Embryonic facial prominence (tissue), 1 donor: ENCODE measurements at regions not wholly inside any gene's neighbourhood (a gene's known extent, or its start where the extent isn't known, plus 50 kb on each side); places are given as distances from the start of the nearest gene placed in this dataset.
"Not testable (repeated sequence)": the region's sequence is repeated elsewhere in the genome, so short reads cannot be mapped to it uniquely, and the experiment has no call there.

Experiments used
- DNase-seq: peaks from one replicate; pipeline ENCODE4 v3.0.0-alpha.2; 2016; ENCODE audit errors: extremely low spot score

DNA sequence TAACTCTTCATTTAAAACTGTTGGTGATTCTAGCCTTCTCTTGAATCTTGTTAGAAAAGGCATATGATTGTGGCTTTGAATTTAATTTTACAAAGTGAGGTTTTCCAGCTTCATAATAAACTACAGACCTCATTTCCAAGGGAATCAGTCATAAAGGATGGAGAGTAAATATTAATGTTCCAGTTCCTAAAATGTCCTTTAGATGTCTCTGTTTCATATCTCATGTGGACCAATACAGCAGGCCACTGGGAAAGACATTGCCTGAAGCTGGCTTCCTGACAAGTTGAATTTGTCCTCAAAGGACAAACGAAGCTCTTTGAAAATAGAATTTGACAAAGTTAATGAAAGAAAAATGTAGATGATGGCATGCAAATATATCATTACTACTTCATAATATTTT is 125.4 kb downstream of the ZNF330 start:
- no peak for DNase-seq

DNA sequence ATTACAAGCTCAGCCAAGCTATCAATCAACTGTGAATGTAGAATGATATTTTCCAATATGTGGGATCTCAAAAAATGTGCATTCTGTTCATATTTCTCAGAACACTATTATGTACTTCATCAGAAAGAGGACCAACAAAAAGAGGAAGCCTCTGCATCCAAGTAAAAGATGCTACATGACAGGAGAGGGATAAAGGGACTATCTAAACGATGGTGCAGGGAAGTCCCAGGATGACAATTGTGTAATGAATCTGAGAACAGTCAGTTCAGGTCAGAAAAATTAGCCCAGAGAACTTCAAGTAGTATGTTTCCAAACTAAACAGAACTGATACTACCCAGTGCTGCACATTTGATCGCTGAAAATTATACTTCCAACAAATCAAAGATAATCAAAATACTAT is 127.0 kb downstream of the ZNF330 start:
- DNase-seq = no peak

DNA sequence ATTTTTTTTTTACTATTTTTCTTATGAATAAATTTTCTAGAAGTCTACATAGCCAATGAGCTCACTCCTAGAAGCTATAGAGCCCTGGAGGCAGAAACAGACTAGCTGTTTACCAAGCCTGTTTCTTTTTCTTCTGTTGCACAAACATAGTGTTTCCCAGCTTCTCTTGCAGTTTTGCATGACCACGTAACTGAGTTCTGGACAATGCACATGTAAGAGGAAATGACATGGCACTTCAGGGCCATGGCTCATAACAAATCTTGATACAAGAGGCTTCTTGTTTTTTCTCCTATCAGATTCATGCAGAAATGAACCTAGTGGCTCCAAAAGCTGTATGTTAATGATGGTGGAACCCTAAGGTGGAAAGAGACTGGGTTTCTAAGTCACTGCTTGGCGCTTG is 127.4 kb downstream of the ZNF330 start:
- DNase-seq = no peak

DNA sequence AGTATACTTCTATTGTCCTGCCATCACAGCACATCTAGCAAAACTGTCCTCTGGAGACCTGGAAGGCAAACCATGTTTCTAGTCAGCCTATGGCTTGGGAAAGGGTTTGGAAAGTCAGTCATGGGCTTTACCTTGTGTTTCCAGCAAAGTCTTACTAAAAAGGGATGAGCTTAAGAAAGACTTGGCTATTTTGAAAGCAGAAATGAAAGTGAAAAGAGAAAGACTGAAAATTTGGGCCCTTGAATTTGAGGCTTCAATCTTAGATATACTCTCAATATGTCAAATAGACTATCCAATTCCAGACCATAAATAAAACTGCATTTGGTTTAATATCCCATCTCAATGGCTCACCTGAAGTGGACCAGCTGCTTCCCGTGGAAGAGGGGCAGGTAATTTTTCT is 127.9 kb downstream of the ZNF330 start:
- no peak for DNase-seq

DNA sequence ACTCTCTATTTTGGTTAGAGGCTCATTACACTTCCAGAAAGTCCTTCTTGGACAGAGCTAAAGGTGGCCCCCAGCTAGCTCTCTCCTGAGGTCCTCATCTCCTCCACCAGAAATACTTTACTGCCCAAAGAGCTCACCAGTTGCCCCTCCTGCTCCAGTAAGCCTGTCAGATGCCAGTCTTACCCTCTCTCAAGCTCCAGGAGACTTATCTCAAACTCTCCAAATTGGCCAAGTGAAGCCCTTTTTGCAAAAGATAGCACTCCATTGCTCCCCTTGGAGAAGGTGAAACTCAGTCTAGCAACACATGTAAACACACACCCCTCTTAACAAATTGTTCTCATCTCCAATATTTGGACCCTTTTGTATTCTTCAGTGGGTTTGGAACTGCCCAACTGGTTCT is 128.5 kb downstream of the ZNF330 start:
- DNase-seq = no peak

DNA sequence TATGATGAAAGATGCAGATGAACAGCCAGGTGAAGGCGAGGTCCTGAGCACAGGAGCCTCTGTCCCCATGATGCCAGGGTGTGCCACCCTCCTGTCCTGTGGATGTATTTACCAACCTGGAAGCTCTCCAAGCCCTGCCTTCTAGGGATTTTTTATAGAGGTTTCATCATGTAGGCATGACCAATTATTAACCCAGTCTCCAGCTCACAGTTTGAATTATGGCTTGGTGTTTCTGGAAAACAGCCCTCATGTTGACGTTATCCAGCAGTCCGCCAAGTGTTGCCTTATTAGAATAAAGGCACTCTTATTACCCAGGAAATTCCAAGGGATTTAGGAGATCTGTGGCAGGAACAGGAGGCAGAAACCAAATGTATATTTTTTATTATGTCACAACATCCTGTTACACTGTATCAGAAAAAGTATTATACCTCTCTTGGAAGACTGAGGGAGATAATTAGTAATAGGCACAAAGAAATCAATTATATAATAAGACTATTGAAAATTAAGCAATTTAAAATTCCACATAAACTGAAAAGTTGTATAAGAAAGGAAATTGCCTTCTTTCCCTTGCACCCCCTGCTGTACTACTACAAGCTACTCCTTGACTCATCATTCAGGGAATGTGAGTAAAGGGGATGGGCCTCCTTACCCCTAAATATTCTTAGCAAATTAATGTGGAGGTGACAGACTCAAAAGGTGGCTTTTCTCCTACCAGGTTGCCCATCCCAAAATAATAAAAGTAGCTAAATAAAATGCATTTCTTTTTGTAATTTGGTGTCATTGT is 129.6 kb downstream of the ZNF330 start:
- DNase-seq = no peak

DNA sequence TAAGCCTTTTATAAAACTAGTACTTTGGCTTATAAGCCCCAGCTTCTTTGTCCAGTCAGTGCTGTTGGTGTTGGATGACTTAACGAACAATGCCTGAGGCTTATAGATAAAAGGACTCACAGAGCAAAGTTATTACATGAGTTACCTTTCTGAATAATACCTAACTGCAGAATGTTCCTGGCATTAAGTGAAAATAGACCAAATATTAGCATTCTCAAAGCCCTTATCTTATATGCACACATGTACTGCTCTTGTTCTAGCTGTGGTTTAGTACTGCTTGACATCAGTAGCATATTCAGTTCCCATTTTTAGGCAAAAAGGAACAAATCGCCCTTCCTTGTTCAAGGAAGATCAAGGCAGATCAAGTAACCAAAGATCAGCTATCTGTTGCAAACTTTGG is 131.6 kb downstream of the ZNF330 start:
- no peak for DNase-seq

DNA sequence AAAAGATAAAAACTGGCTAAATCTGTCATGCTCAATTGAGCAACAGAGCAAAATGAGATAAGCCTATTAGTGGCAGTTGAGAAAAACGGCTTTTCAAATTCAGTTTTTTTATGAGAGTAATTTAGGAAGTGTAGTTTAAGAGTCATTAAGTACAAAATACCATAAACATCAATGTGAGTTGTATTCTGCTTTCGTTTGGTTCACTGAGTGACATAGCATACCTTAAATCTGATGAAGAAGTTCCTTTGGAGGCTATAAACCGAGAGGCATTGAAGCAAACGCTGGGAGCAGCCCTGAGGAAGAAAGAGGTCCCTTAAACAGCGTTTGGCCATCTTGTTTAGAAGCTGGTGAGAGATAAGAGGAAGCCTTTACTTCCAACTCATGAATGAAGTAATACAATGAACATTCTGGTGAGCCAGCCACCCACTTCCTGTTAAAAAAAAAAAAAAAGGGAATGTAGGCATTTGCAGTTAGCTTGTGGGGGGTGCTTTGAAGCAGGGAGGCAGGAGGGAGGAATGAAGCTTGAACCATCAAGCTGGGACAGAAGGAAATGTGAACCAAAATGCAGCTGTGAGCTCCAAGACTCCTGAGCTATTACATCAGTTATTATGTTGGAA is 132.3 kb downstream of the ZNF330 start:
- DNase-seq = no peak

DNA sequence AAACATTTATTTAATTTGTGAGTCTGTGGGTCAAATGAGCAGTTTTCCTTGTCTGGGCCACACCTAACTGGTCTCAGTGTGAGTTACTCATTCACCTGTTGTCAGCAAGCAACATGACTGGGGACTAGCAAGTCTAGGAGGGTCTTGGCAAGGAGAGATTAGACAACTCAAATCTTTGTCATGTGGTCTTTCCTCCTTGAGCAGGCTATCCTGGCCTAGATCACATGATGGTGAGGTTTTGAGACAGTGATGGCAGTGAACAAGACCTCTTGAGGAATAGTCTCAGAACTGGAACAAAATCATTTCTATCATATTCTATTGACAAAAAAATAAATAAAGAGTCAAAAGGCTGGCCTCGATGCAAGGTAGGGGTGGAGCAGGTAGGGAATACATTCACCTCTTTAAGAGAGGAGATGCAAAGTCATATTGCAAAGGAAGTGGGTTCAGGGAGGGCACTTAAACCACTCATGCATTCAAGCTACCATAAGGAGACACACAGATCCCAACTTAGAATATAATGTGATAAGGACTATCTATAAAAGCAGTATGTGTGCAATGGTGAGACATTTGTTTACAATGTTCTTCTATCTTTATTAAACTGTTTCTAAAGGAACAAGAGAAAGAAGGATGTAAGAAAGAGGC is 135.7 kb downstream of the ZNF330 start:
- DNase-seq = no peak

DNA sequence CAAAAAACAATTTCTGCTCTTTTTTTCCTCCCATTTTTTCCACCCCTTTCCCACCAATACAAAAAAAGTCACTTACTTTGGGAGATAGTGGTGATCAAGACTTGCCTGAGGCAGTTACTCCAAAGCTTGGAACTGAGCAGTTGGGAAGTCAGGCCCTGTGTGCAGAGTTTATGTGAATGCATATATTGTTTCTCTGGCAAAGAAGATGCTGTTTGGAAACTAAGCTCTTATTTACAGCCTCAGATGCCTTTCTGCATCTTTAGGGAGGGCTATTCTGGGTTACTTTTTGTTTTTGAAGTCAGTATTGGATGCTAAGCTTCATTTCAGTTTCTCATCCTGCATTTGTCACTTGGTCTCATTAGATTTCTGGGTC is 136.3 kb downstream of the ZNF330 start:
- no peak for DNase-seq

DNA sequence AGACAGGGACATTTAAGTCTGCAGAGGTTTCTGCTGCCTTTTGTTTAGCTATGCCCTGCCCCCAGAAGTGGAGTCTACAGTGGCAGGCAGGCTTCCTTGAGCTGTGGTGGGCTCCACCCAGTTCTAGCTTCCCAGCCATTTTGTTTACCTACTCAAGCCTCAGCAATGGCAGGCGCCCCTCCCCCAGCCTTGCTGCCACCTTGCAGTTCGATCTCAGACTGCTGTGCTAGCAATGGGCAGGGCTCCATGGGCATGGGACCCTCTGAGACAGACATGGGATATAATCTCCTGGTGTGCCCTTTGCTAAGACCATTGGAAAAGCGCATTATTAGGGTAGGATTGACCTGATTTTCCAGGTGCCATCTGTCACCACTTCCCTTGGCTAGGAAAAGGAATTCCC is 147.5 kb downstream of the ZNF330 start:
- not testable (repeated sequence) for DNase-seq

DNA sequence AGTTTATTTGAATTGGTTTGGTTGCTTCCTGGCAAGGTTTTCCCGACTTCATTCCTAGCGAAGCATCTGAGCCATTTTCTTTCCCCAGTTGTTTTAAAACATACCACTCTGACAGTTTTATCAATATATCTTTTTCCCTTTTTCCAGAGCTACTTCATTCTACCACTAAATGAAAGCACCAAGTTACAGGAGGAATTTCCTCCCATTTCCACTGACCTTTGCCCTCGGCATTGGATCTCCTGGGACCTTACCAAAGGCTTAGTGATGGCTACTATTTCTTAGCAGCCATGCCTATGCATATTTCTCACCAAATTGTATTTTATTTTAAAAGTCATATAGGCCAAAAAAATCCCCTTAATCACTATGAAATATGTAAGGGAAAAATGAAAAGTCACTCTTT is 150.5 kb downstream of the ZNF330 start:
- no peak for DNase-seq

DNA sequence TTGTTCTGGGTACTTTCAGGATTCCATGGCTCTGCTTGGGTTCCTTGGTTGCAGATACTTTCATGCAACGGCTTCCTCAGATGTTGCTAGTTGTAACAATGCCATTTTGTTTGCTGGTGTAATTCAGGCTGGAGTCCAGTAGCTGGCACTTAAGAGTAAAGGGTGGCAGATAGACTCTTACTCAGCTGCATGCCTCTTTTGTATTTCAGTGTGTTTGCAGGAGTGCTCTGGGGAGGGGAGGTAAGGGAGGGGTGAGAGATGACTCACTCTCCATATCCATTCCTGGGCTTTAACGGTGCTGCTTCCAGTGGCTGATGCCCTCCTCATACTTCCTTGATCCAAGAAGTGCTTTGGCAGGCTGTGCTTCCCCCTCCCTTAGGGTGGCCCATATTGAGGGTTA is 155.2 kb downstream of the ZNF330 start:
- DNase-seq = no peak

DNA sequence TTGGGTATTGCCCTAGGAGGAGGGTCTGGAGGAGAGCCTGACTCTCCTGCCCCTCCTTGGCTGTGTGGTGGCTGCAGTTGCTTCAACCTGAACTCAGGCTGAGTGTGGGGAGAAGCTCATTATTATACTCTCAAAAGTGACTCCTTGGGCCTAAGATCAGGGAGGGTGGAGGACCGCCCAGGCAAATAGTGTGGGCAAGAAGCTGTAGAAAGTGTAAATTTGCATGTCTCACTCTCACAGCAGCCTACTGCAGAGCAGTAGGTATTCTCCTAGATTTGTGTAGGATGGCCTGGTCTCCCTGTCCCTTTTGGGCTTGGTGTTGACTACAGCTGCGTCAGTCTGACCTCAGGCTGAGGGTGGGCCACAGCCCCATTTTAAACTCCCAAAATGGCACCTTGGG is 156.1 kb downstream of the ZNF330 start:
- DNase-seq = no peak

DNA sequence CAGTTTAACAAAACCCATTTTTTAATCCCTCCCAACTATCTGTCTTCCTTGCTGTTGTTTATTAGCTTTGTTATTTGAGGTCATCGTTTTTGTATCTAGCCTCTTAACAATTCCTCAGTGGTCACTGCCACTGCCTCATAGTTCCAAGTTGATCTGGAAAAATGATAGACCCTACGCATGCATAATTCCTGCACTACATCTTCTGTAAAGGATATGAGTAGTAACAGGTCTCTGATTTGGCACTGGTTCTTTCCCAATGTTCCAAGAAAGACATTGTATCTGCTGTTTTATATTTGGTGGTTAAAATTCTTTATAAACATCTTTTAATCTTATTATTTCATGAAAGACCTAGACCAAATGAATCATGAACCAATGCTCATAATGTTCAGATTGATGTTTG is 166.6 kb downstream of the ZNF330 start:
- DNase-seq = no peak

DNA sequence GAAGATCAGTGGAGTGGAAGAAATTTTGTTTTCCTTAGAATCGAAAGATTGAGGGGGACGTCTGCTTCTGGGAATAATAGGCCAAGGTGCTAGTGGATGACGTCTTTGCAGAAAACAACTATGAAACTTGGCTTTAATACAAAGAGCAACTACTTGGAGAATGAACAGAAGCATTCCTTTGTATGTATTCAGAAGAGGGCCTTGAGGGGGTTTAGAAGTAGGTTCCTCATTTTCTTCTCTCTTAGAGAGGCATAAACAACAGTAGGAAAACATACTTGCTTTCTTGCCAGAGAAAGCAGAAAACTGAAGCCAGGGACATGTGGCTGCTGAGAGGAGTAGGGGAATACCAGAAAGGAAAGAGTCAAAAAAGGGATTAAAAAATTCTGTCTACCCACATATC is 167.8 kb downstream of the ZNF330 start:
- DNase-seq = no peak

DNA sequence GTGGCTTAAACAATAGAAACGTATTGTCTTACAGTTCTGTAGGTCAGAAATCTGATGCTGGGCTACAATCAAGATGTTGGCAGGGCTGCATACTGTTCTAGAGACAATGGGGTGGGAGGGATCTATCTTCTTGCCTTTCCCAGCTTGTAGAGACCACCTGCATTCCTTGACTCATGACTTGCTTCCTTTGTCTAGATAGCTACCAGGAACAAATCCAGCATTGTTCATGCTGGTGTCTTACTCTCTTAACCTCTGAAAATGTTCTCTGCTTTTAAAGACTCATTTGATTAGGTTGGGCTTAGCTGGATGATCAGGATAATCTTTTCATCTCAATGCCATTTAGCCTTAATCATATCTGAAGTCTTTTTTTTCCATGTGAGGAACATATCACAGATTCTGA is 169.0 kb downstream of the ZNF330 start:
- no peak for DNase-seq

DNA sequence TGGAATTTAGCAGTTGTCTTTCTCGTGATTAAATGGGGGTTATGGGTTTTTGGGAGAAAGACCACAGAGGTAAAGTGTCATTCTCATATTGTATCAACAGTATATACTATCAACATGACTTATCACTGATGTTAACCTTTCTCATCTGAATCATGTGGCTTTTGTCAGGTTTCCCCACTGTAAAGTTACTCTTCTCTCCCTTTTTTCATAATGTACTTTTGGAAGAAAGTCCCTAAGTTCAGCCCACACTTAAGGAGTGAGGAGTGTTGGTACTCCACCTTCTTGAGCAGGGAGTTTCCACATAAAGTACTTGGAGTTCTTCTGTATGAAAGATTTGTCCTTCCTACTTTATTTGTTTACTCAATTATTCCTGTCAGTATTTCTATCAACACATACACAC is 169.9 kb downstream of the ZNF330 start:
- no peak for DNase-seq

DNA sequence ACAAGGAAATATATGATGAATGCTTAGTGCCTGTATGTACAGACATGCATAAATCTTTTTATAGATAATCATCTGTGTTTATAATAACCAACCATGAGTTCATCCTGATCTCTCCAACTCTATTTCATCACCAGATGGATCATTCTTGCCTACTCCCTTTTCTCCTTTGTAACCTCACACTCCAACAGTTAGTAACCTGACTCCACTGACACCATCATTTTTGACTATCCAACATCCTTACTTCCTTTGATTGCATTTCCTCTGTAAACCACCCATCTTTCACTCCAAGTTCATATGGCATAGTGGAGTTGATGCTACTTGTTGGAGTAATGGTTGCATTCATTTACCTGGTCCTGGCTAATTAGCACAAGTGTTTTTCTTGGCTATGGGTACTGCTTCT is 170.6 kb downstream of the ZNF330 start:
- DNase-seq = no peak

DNA sequence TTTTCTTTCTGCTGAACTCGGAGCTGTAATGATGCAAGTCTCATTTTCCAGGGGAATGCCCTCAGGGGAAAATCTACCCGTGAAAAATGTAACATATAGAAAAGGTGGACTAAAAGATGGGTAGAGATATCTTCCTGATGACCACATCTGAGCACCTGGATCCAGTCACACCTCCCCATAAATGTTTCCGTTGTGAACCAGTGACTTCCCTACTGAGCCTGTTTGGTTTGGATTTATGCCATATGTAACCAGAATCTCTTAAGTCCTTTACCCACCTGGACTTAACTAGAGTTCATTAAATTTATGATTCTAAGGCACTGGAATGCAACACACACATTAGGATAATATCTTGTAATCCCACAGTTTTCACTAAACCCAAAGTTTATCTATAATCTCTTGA is 171.1 kb downstream of the ZNF330 start:
- DNase-seq = no peak

DNA sequence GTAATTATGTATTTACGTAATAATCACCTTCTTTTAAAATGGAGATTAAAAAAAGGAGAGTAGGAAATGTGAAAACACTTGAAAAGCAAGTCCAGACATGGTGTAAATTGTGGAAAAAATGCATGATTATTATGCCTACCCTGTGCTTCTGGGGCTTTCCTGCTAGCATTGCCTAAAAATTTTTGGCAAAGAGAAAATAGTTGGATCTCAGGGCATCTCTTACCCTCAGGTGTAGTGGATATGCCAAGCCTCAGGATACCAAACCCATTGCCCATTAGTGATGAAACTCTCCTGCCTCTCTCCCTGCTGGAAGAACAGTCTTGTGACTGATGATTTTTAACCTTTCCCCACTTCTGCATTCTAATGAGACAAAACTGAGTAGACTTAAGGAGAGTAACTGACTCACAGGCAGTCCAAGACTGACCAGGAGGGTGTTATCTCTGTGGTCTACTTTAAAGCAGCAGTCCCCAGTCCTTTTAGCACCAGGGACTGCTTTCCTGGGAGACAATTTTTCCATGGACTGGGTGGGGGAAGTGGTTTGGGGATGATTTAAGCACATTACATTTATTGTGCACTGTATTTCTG is 174.6 kb downstream of the ZNF330 start:
- DNase-seq = no peak

DNA sequence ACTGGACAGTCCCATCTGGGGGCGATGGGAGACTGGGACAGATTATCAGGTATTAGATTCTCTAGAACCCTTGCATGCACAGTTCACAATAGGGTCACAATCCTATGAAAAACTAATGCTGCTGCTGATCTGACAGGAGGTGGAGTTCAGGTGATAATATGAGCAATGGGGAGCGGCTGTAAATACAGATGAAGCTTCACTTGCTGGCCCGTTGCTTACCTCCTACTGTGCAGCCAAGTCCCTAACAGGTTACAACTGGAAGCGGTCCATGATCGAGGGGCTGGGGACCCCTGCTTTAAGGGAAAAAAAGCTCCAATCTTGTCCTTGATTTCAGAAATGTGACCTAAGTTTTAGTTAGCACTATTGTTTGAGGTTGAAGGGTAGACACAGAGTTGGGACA is 175.2 kb downstream of the ZNF330 start:
- DNase-seq = no peak

DNA sequence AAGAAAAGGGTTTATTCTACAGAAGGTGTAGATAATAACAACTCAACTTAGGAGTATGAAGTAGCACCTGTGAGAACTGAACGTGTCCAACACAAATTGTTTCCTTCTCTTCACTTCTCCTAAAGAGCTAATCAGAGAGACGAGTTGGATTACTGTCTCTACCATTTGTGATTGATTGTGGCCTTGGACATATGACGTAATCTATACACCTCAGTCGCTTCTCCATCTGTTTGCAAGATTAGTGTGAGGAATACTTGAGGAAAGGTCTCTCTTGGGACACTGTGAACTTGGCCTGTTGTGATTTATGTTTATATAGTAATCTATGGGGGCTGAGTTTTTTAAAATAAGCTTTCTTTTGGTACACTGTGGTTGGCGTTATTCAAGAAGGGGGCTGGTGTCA is 182.0 kb downstream of the ZNF330 start:
- no peak for DNase-seq
